MCF 10A (cell line): ENCODE measurements at regions not wholly inside any gene's neighbourhood (a gene's known extent, or its start where the extent isn't known, plus 50 kb on each side); places are given as distances from the start of the nearest gene placed in this dataset.

Experiments
- BruUV-seq: library from RNA; stranded (reverse); fragments of 400-500 nt; replicated peaks from 2 replicates; lab custom pipeline; 2021; lab: Mats Ljungman, UMichigan
- CTCF ChIA-PET: fragments of 300-600 bp; sonication (Branson Sonifier 250); formaldehyde crosslinking; extraction: SDS; loops from one replicate; lab custom pipeline; 2021; ENCODE audit warnings: antibody characterized with exemption, inconsistent platforms; lab: Yijun Ruan, JAX
- POLR2A ChIA-PET: fragments of 300-600, 350-650 bp; sonication (Branson Sonifier 250); formaldehyde crosslinking; extraction: SDS; loops from one replicate; lab custom pipeline; 2020; ENCODE audit warnings: antibody characterized with exemption, inconsistent platforms; lab: Yijun Ruan, JAX
- DNase-seq: peaks from one replicate; pipeline ENCODE4 v3.0.0-alpha.2; 2018; ENCODE audit not compliant: unreplicated experiment
- H3K27ac Mint-ChIP-seq: one replicate; pipeline ENCODE4 v1.8.0; 2022; ENCODE audit warnings: mild to moderate bottlenecking, low read depth, mixed read lengths; ENCODE audit not compliant: unreplicated experiment
- H3K27me3 Mint-ChIP-seq: one replicate; pipeline ENCODE4 v1.8.0; 2022; ENCODE audit warnings: mixed read lengths; ENCODE audit not compliant: insufficient read depth, unreplicated experiment
- H3K36me3 Mint-ChIP-seq: one replicate; pipeline ENCODE4 v1.8.0; 2022; ENCODE audit warnings: mild to moderate bottlenecking, moderate library complexity, mixed read lengths; ENCODE audit not compliant: insufficient read depth, unreplicated experiment
- H3K4me1 Mint-ChIP-seq: one replicate; pipeline ENCODE4 v1.8.0; 2022; ENCODE audit warnings: mixed read lengths; ENCODE audit not compliant: insufficient read depth, unreplicated experiment
- H3K4me3 Mint-ChIP-seq: one replicate; pipeline ENCODE4 v1.8.0; 2022; ENCODE audit warnings: mild to moderate bottlenecking, moderate library complexity, mixed read lengths; ENCODE audit not compliant: unreplicated experiment
- H3K9me3 Mint-ChIP-seq: one replicate; pipeline ENCODE4 v1.8.0; 2022; ENCODE audit warnings: mixed read lengths; ENCODE audit not compliant: unreplicated experiment
- intact Hi-C: fragments of 100-400 bp; cut with micrococcal nuclease; formaldehyde crosslinking; loops from 2 replicates; pipeline ENCODE4 v1.14.1; 2022
- TF ChIP-seq, protein P1 (sequence below): fragments of 200-600 bp; IDR thresholded peaks from one replicate; pipeline ENCODE4 v1.8.0; 2022; ENCODE audit warnings: antibody characterized with exemption, mild to moderate bottlenecking; ENCODE audit not compliant: unreplicated experiment

DNA sequence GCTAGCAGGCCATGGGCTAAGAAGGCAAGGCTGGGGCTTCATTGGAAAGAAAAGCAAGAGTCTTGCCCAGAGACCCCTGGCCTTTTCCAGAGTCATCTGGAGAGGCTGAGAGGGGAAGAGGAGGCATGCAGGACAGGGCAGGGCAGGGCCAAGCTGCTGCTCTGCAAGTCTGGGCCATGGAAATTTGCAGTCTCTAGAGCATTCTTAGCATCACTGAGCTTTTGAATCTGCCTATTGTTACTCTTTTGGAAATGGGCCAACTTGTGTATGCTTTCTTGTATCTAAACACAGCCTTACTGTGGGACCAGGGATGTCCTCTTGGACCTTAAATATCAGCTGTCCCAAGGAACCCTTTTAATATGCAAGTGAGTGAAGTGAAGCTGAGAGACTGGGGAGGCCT, 560.5 kb downstream of the MID1IP1 start:
- TF ChIP-seq, protein P1, sequence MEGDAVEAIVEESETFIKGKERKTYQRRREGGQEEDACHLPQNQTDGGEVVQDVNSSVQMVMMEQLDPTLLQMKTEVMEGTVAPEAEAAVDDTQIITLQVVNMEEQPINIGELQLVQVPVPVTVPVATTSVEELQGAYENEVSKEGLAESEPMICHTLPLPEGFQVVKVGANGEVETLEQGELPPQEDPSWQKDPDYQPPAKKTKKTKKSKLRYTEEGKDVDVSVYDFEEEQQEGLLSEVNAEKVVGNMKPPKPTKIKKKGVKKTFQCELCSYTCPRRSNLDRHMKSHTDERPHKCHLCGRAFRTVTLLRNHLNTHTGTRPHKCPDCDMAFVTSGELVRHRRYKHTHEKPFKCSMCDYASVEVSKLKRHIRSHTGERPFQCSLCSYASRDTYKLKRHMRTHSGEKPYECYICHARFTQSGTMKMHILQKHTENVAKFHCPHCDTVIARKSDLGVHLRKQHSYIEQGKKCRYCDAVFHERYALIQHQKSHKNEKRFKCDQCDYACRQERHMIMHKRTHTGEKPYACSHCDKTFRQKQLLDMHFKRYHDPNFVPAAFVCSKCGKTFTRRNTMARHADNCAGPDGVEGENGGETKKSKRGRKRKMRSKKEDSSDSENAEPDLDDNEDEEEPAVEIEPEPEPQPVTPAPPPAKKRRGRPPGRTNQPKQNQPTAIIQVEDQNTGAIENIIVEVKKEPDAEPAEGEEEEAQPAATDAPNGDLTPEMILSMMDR = no peak
- DNase-seq = no peak
- no peak overlapping the region for H3K27ac Mint-ChIP-seq
- POLR2A ChIA-PET = no interaction called here
- intact Hi-C loops = no loop called here
- peaks cover 57% of the 10 kb centered on the region for H3K27me3 Mint-ChIP-seq
- no peaks in the 10 kb centered on the region for H3K4me1 Mint-ChIP-seq
- no peaks in the 10 kb centered on the region for H3K36me3 Mint-ChIP-seq
- CTCF ChIA-PET = no interaction called here
- BruUV-seq = no TSS peak
- H3K9me3 Mint-ChIP-seq = no peaks in the 10 kb centered on the region
- H3K4me3 Mint-ChIP-seq = no peak overlapping the region

DNA sequence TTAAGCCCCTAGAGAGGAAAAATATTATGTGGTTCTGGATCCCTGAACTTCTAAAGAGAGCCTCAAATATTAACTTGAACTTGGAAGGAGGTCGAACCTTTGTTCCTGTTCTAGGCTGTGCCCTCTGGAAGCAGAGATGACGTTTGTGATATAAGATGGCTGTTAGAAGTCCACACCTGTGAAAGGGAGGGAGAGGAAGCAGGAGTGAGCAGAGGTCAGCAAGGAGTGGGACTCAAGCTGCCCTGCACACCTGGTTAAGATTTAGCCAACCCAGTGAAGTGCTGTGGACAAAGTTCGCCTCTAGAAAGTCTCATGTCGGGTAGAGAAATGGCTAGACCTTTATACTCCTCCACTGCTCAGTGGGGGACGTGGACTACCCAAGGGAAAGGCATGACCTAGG, 566.2 kb downstream of the MID1IP1 start:
- Mint-ChIP-seq H3K9me3 (no peaks in the 10 kb centered on the region), H3K4me1 (no peaks in the 10 kb centered on the region), H3K27ac (no peak overlapping the region), H3K27me3 (peaks cover 74% of the 10 kb centered on the region), H3K4me3 (no peak overlapping the region), H3K36me3 (no peaks in the 10 kb centered on the region)
- TF ChIP-seq, protein P1 = no peak
- BruUV-seq = no TSS peak
- ChIA-PET CTCF (no interaction called here), POLR2A (no interaction called here)
- DNase-seq = no peak
- intact Hi-C loops = no loop called here

DNA sequence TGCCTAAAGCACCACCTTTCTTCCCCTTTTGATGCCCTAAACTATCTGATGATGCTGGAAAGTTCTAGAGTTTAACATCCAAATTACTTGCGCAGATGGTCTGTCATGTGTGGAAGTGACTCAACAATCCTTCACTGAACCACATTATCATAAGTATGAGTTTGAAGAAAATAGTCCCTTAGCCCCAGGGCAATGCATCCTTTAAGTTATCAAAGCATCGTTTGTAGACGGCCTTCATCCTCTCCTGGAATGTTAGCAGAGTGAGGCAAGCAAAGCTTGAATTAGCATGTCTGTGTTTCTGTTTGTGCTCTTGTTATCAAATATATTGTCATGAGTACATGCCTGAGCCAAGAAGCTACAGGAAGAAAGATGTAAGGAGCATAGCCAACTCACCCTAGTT, 570.9 kb downstream of the MID1IP1 start:
- TF ChIP-seq, protein P1 = no peak
- BruUV-seq = no TSS peak
- no peak for DNase-seq
- H3K4me1 Mint-ChIP-seq = no peaks in the 10 kb centered on the region
- no peak overlapping the region for H3K4me3 Mint-ChIP-seq
- ChIA-PET POLR2A (no interaction called here), CTCF (no interaction called here)
- H3K36me3 Mint-ChIP-seq = no peaks in the 10 kb centered on the region
- intact Hi-C loops = no loop called here
- H3K27ac Mint-ChIP-seq = no peak overlapping the region
- peaks cover 83% of the 10 kb centered on the region for H3K27me3 Mint-ChIP-seq
- H3K9me3 Mint-ChIP-seq = no peaks in the 10 kb centered on the region

DNA sequence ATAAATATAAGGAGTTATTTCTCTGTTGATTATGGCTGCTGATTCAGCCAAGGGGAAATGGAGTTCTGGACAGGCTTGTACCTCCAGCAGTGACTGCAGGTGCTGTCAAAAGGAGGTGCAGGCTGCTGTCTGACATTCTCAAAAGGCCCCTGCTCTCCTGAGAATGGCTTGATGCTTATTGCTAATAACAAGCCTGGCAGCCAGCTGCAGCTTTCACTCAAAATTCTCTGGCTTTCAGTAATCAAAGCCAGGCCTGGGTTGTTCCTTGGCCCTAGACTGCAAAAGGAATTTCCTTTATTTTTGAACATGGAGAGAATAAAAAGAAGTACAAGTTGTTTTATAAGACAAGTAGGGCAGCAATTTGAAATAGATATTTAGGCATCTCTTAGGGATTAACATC, 575.9 kb downstream of the MID1IP1 start:
- DNase-seq = no peak
- no TSS peak for BruUV-seq
- H3K9me3 Mint-ChIP-seq = no peaks in the 10 kb centered on the region
- intact Hi-C loops = no loop called here
- TF ChIP-seq, protein P1 = no peak
- H3K4me3 Mint-ChIP-seq = no peak overlapping the region
- no peaks in the 10 kb centered on the region for H3K36me3 Mint-ChIP-seq
- no peak overlapping the region for H3K27ac Mint-ChIP-seq
- H3K4me1 Mint-ChIP-seq = no peaks in the 10 kb centered on the region
- peaks cover 74% of the 10 kb centered on the region for H3K27me3 Mint-ChIP-seq
- ChIA-PET CTCF (no interaction called here), POLR2A (no interaction called here)
